Gastrocnemius medialis (tissue), 4 donors: ENCODE measurements at regions not wholly inside any gene's neighbourhood (a gene's known extent, or its start where the extent isn't known, plus 50 kb on each side); places are given as distances from the start of the nearest gene placed in this dataset.

Source experiments
- POLR2A ChIP-seq, 2 donors: fragments of 450-650 bp; IDR thresholded peaks; one replicate each; pipeline ENCODE4 v1.6.1; 2017; ENCODE audit warnings: antibody characterized with exemption in 2 of 2, mild to moderate bottlenecking in 2 of 2, moderate library complexity in 2 of 2
- TF ChIP-seq, protein P1 (sequence below), 5 experiments: fragments of 450-650 bp in 3 of 5; fragments of 200-600 bp in 2 of 5; sonication (generic) in 2 of 5; IDR thresholded peaks in 4 of 5; conservative IDR thresholded peaks in 1 of 5; 1 replicate in 4 of 5; 2 replicates in 1 of 5; pipeline ENCODE4 v1.5.1; 2016 to 2019; ENCODE audit warnings: antibody characterized with exemption in 5 of 5, mild to moderate bottlenecking in 3 of 5, moderate library complexity in 3 of 5

- TF ChIP-seq, protein P1, sequence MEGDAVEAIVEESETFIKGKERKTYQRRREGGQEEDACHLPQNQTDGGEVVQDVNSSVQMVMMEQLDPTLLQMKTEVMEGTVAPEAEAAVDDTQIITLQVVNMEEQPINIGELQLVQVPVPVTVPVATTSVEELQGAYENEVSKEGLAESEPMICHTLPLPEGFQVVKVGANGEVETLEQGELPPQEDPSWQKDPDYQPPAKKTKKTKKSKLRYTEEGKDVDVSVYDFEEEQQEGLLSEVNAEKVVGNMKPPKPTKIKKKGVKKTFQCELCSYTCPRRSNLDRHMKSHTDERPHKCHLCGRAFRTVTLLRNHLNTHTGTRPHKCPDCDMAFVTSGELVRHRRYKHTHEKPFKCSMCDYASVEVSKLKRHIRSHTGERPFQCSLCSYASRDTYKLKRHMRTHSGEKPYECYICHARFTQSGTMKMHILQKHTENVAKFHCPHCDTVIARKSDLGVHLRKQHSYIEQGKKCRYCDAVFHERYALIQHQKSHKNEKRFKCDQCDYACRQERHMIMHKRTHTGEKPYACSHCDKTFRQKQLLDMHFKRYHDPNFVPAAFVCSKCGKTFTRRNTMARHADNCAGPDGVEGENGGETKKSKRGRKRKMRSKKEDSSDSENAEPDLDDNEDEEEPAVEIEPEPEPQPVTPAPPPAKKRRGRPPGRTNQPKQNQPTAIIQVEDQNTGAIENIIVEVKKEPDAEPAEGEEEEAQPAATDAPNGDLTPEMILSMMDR (IDR thresholded peaks at IDR 0.05 in 4 of 5, conservative IDR thresholded peaks at IDR 0.05 in 1 of 5), result no peak
- no peak for TF ChIP-seq POLR2A (IDR thresholded peaks at IDR 0.05)
These were observed 501.7 kb downstream of the CDY2B start for GRCh38 chrY:17378326-17378725.
